A673 (cell line): ENCODE measurements at regions not wholly inside any gene's neighbourhood (a gene's known extent, or its start where the extent isn't known, plus 50 kb on each side); places are given as distances from the start of the nearest gene placed in this dataset.

ENCODE experiments used
- CTCF ChIP-seq: fragments of 300-800, 200-600 bp; sonication (generic); conservative IDR thresholded peaks from 2 replicates; pipeline ENCODE4 v1.5.1; 2017; ENCODE audit warnings: low read depth, mild to moderate bottlenecking, antibody characterized with exemption, low read length, moderate library complexity, mixed read lengths
- EZH2 ChIP-seq: fragments of 200-600 bp; sonication (generic); IDR thresholded peaks from 2 replicates; pipeline ENCODE4 v1.6.1; 2017; ENCODE audit warnings: borderline replicate concordance, low read depth, mild to moderate bottlenecking, mixed read lengths, antibody characterized with exemption, low read length; ENCODE audit not compliant: poor library complexity, severe bottlenecking

GRCh38 chr6:112595841-112596240 is 248.7 kb downstream of the RFPL4B start:
- TF ChIP-seq CTCF (no peak), EZH2 (no peak)
